Inflammatory macrophage treated with lipopolysaccharide for 1 hour (primary cell): ENCODE measurements at regions not wholly inside any gene's neighbourhood (a gene's known extent, or its start where the extent isn't known, plus 50 kb on each side); places are given as distances from the start of the nearest gene placed in this dataset.

Source experiments
- DNase-seq, 2 donors: peaks; one replicate each; pipeline ENCODE4 v3.0.0-alpha.2; 2020 to 2022

DNA sequence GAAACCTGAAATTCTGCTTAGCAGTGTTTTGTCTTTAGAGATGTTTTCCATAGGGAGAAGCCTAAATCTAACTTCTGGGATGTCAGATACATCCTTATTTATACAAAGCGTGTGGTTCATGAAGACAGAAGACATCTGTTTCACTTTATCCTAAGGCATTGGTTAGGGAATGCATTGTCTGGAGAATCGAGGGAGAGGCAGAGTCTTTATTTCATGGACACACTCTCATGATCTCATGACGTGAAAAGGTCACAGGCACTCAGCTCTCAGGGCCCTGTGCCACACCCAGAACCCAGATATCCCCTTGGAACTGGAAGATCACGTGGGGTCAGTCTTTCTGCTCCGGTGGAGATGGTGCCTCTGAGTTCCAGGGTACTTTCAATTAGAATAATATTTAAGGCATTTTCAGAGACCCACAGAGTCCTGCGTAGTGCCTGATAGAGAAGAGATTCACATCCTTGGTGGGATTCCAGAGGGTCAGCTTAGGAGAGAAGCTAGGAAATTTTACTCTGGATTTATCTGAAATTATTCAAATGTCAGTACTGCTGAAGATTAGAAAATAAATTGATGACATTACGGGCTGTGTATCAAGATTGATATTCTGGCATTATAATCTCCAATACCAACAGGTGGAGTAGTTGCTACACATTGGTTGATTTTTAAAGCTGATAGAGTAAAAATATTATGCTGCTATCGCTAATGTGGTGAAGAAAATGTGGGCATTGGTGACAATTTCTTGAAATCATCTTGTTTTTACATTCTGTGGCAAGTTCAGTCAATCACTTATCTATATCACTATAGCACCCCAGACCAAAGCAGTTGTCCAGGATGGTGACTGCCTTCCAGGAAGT lies 378.3 kb downstream of the MTRR start:
- no peak for DNase-seq

- no peak for DNase-seq
Measured at GRCh38 chr5:8253376-8253775, 384.4 kb downstream of the MTRR start.

GRCh38 chr5:8254674-8255073 lies 385.7 kb downstream of the MTRR start:
- DNase-seq = no peak

DNA sequence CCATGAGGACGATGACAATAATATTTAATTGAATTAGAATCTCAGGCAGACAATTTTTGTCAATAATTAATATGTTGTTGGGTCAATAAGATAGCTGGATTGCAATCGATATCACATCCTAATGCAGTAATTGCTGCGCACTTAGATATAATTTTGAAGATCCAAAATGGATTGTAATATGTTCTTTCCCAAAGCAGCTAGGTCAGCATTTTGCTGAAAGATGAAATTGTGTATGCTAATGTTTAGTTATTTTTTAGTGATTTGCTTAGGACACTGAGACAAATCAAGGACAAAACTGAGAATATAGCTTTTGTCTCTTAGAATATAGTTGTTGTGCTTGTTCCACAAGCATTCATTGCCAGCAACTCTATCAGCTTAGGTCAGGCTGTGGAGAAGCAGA lies 389.9 kb downstream of the MTRR start:
- DNase-seq = no peak

DNA sequence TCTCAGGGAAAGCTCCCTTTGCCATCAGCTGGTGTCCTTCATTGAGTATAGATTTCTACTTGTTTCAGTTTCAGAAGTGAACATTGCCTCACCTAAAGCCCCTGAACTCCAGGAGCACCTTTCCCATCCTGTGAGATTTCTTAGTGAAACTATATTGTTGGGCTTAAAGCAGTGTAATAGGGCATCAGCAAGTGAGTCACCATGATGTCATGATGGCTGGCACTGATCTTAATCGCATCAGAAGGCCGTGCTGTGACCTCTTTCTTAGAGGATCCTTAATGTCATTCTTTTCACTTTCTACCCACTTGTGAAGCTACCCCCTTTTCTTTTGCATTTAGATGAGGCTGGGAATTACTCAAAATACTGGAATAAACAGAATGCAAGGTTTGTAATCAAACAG lies 401.3 kb downstream of the MTRR start:
- no peak for DNase-seq

- no peak for DNase-seq
Measured at GRCh38 chr5:8280711-8281363, 411.9 kb downstream of the MTRR start.

GRCh38 chr5:8288334-8288733 lies 419.4 kb downstream of the MTRR start:
- DNase-seq = no peak

GRCh38 chr5:8288897-8289516 lies 420.1 kb downstream of the MTRR start:
- no peak for DNase-seq

GRCh38 chr5:8289779-8290178 lies 420.8 kb downstream of the MTRR start:
- DNase-seq = no peak

GRCh38 chr5:8290721-8291120 lies 421.8 kb downstream of the MTRR start:
- no peak for DNase-seq

- DNase-seq = no peak
Measured at GRCh38 chr5:8291641-8292040, 422.7 kb downstream of the MTRR start.

GRCh38 chr5:8295141-8295540 lies 426.2 kb downstream of the MTRR start:
- DNase-seq = no peak

DNA sequence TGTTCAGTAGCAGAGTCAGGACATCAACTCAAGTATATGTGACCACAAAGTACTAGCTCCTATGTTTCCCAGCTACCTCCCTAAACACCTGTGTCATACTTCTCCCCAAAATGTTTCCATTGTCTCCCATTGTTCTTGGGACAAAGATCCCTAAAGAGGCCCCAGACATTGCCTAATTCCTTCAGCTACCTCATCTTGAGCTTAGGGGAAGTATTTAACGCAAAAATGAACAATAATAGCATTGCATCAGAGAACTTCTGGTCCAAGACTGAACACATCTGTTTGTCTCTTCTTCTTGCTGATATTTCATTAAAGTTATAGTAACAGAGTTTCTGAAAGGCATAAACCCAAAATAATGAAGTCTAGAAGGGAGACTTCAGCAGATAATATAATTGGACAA lies 430.8 kb downstream of the MTRR start:
- no peak for DNase-seq

DNA sequence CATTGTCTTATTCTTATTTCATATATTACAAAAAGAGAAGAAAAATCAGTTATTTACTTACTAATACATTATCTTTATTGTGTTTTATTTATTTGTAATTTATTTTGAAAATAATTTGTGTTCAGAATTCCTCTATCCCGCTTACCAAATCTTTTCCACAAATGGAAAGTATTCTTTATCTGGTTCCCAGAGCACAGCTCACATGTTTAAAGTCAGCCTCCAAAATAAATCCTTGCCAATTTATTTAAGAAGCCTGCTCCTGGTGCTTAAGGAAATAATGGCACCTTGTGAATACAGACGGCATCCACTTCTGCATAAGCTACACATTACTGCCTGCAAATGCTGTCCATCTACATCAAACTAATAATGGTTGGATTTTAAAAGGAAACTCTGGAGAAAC lies 435.4 kb downstream of the MTRR start:
- DNase-seq = no peak

DNA sequence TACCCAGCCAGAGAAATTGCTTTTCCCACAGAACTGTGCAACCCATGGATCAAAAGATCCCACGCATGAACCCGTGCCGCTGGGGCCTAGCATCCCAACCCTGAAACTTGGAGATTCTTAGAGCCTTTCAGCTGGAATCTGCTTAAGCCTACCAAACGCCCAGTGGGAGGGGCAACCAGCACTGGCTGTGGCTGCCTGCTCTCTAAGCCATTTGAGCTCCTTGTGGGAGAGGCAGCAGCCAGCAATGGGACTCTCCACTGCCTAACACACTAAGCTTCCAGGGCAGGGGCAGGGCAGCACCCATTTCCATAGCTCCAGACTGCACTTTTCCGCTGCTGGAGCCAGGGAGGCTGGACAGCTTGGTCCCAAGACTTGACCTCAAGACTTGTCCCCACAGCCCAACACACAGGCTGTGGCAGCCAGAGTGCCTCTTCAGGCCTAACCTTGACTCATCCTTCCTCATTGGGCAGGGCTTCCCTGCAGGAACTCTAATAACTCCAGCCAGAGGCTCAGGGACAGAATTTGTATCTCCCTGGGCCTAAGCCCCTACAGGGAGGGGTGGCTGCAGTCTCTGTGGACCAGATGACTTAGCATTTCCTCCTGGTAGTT lies 437.4 kb downstream of the MTRR start:
- no peak for DNase-seq

DNA sequence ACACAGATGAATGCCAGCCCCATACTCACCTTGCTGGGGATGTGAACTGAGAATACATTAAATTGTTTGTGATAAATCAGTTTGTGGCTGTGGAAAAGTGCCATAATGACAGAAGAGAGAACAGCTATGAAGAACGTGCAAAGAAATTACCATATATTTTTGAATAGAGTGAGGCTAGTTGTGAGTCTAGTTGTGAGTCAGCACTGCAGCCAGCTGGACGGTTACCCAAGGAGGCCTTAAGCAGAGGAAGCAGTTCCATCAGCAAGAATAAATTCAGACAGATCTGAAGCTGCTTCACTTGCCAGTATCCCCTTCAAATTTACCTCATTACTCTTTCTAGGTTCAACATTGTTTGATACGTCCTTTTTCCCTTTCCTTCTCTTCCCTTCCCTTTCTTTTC lies 446.0 kb downstream of the MTRR start:
- DNase-seq = no peak

DNA sequence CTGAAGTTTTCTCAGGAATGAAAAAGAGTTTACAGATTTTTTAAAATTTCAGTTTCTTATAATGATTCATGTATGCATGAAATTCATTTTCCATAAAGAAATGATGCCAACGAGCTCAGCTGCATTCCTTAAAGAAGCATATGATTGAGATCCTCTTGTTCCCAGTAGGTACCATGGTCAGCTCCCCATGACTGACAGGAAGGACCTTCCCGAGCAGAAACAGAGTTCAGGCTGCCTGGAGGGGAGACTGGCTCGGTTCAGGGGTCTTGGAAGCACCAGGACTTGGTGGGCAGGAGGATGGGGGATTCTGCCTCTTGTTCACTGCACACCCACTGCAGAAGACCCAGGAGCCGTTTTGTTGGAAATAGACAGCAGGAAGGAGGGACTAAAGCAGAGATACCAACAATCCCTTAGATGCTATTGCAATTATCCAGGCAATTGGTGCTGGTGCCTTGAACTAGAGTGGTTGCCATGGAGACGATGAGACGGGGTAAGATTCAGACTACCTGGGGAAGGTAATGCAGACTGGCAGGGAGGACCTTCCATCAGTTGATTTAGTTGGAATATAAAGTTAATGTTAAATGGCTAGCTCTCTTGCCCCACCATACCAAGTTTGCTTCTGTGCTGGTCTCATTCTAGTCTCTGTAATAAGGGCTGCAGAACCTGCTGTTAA lies 447.8 kb downstream of the MTRR start:
- no peak for DNase-seq

DNA sequence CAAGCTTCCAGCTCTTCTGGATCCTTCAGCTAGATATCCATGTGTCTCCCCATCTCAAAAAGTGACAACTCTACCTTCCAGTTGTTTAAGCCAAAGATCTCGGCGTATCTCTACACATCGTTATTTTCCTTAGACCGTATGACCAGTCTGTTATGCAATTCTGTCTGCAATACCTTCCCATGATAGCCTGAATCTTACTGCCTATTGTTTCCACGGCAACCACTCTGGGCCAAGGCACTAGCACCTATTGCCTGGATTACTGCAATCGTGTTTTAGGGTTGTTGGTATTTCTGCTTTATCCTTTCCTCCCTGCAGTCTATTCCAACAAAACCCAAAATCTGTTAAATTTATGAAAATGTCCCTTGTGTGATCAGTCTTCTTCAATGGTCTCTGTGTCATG lies 448.4 kb downstream of the MTRR start:
- DNase-seq = no peak

- no peak for DNase-seq
Measured at GRCh38 chr5:8320244-8320643, 451.3 kb downstream of the MTRR start.

DNA sequence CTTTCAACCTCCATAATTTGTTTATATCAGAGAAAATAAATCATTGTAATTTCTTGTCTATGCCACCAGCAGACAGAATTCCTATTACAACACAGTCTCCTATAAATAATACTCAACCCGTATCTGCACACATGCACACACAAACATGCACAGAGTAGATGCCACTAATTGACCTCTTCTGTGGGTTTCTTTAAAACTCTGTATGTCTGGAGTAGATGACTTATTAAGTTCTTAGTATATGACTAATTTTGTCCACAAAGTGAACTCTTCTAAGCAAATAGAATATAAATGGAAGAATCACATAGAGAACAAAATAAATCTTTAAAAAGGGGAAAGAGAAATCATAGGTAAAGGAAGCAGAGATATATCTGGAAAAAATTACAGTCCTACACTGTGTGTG lies 452.3 kb downstream of the MTRR start:
- DNase-seq = no peak

DNA sequence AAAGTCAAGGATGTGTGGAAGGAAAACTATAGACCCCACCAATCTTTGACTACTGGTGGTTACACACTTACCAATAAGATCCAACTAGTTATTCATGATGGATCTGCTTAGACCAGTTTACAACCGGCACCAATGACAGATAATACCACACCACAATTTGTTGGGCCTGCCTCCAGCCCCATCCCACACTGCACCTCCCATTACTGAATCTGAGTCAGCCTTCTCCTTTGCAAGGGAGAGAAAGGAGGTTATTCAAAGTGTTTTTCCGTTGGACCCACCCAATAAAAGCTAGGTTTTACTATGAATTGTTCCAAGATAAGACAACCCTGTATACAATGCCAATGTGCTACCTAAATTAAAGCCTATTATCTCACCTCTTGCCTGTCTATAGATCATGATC lies 453.5 kb downstream of the MTRR start:
- no peak for DNase-seq

DNA sequence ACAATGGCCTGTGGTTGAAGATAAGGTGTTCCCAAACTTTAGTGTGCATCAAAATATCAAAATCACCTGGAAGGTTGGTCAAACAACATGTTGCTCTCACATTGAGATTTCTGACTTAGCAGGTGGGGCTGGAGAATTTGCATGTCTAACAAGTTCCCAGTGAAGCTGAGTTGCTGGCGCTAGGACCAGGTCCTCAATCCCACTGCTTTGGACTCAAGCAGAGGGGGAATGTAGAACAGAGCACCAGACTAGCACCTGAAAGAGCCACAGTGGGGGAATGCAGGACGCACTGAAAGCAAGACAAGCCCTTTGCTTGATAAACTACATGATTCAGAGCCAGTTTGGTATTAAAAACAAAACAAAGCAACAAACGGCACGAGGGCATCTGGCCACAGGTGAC lies 458.1 kb downstream of the MTRR start:
- no peak for DNase-seq

DNA sequence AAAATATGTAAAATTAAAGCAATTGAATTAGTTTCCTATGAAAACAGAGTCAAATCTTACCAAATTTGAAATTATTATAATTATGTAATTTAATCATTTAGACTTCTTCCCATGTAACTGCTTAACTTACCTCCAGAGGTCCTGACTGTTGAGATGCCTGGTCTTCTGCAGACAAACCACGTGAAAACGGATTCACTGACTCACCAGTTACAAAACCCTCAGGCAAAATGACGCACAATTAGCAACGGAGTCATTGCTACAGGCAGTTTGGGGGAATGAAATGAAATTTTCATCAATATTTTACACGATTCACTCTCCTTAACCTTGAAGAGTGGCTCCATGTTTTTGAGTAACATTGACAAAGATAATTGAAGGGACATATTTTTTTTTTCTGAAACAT lies 460.8 kb downstream of the MTRR start:
- no peak for DNase-seq
